Endodermal cell (in vitro differentiated cells): ENCODE measurements at regions not wholly inside any gene's neighbourhood (a gene's known extent, or its start where the extent isn't known, plus 50 kb on each side); places are given as distances from the start of the nearest gene placed in this dataset.

Source experiments
- DNase-seq: peaks from one replicate; pipeline ENCODE4 v3.0.0-alpha.2; 2017
- H3K27ac ChIP-seq: 2 replicates; pipeline ENCODE4 v1.5.1; 2013; ENCODE audit warnings: mild to moderate bottlenecking, low read depth, low read length, moderate library complexity
- H3K27me3 ChIP-seq: 2 replicates; pipeline ENCODE4 v1.6.1; 2013; ENCODE audit warnings: mild to moderate bottlenecking, low read length, moderate library complexity; ENCODE audit not compliant: insufficient read depth, control insufficient read depth, poor library complexity, severe bottlenecking
- H3K36me3 ChIP-seq: 2 replicates; pipeline ENCODE4 v1.7.0; 2013; ENCODE audit warnings: mild to moderate bottlenecking, low read length, moderate library complexity; ENCODE audit not compliant: control insufficient read depth, insufficient read depth
- H3K4me1 ChIP-seq: one replicate; pipeline ENCODE4 v1.7.0; 2013; ENCODE audit warnings: low read length; ENCODE audit not compliant: control insufficient read depth, insufficient read depth
- H3K4me3 ChIP-seq: 2 replicates; pipeline ENCODE4 v1.5.1; 2013; ENCODE audit warnings: mild to moderate bottlenecking, low read length, moderate library complexity
- H3K9ac ChIP-seq: 2 replicates; pipeline ENCODE4 v1.6.1; 2013; ENCODE audit warnings: mild to moderate bottlenecking, low read length, moderate library complexity; ENCODE audit not compliant: poor library complexity, severe bottlenecking; ENCODE audit errors: extremely low read depth
- H3K9me3 ChIP-seq: 2 replicates; pipeline ENCODE4 v1.6.1; 2013; ENCODE audit warnings: mild to moderate bottlenecking, low read length, moderate library complexity; ENCODE audit not compliant: control insufficient read depth
- H3K27ac Mint-ChIP-seq: 2 replicates; pipeline ENCODE4 v1.8.0; 2020; ENCODE audit warnings: mixed read lengths
- H3K27me3 Mint-ChIP-seq: 2 replicates; pipeline ENCODE4 v1.8.0; 2021; ENCODE audit warnings: mild to moderate bottlenecking, mixed read lengths; ENCODE audit not compliant: insufficient read depth
- H3K36me3 Mint-ChIP-seq: 2 replicates; pipeline ENCODE4 v1.8.0; 2020; ENCODE audit warnings: low read depth, mixed read lengths
- H3K4me1 Mint-ChIP-seq: 2 replicates; pipeline ENCODE4 v1.8.0; 2020; ENCODE audit warnings: mixed read lengths
- H3K4me3 Mint-ChIP-seq: 2 replicates; pipeline ENCODE4 v1.8.0; 2020; ENCODE audit warnings: mild to moderate bottlenecking, moderate library complexity, mixed read lengths
- H3K9me3 Mint-ChIP-seq: 2 replicates; pipeline ENCODE4 v1.8.0; 2020; ENCODE audit warnings: mild to moderate bottlenecking, mixed read lengths
- CTCF ChIP-seq: fragments of 200-600 bp; sonication (generic); conservative IDR thresholded peaks from 2 replicates; pipeline ENCODE4 v1.5.0; 2021; ENCODE audit warnings: antibody characterized with exemption, mild to moderate bottlenecking
- WGBS, 2 experiments: methylation state at CpG; one replicate each; pipeline versions ENCODE4 v1.1.5 to v1.1.7; 2013; ENCODE audit warnings: missing lambda C conversion rate in 2 of 2, mixed read lengths in 1 of 2; ENCODE audit not compliant: insufficient coverage in 1 of 2, insufficient read length in 1 of 2; 5-methylcytosine and 5-hydroxymethylcytosine counted together

GRCh38 chr15:29883126-29883525 lies 60.9 kb upstream of the TJP1 start:
- no peaks in the 10 kb centered on the region for H3K9me3 ChIP-seq
- DNase-seq: peak; percentile 80
- H3K4me1 Mint-ChIP-seq: peaks cover 18% of the 10 kb centered on the region
- WGBS, 2 experiments: 44% methylated on average over 3 of the region's 3 CpGs; no CpG with 5 or more reads in 1 of the 2 experiments
- no peak overlapping the region for H3K4me3 ChIP-seq
- no peak overlapping the region for H3K27ac ChIP-seq
- H3K27ac Mint-ChIP-seq: peak overlapping the region; percentile 44
- H3K36me3 Mint-ChIP-seq: no peaks in the 10 kb centered on the region
- no peak for TF ChIP-seq CTCF
- H3K9ac ChIP-seq: no peak overlapping the region
- no peaks in the 10 kb centered on the region for H3K27me3 ChIP-seq
- no peaks in the 10 kb centered on the region for H3K9me3 Mint-ChIP-seq
- H3K4me1 ChIP-seq: no peaks in the 10 kb centered on the region
- no peaks in the 10 kb centered on the region for H3K27me3 Mint-ChIP-seq
- no peaks in the 10 kb centered on the region for H3K36me3 ChIP-seq
- no peak overlapping the region for H3K4me3 Mint-ChIP-seq

GRCh38 chr15:29880886-29881285 lies 58.6 kb upstream of the TJP1 start:
- H3K9me3 ChIP-seq: no peaks in the 10 kb centered on the region
- Mint-ChIP-seq H3K9me3 (no peaks in the 10 kb centered on the region), H3K4me1 (peaks cover 18% of the 10 kb centered on the region), H3K36me3 (no peaks in the 10 kb centered on the region), H3K4me3 (no peak overlapping the region), H3K27ac (no peak overlapping the region), H3K27me3 (no peaks in the 10 kb centered on the region)
- WGBS, 2 experiments: 91 to 100% methylated on average over 2 to 4 of the region's 4 CpGs
- H3K4me1 ChIP-seq: no peaks in the 10 kb centered on the region
- DNase-seq: no peak
- H3K36me3 ChIP-seq: no peaks in the 10 kb centered on the region
- no peak overlapping the region for H3K9ac ChIP-seq
- no peak overlapping the region for H3K4me3 ChIP-seq
- H3K27ac ChIP-seq: no peak overlapping the region
- TF ChIP-seq CTCF: no peak
- no peaks in the 10 kb centered on the region for H3K27me3 ChIP-seq

- no peak for TF ChIP-seq CTCF
- Mint-ChIP-seq H3K27ac (no peak overlapping the region), H3K4me3 (no peak overlapping the region), H3K27me3 (no peaks in the 10 kb centered on the region), H3K36me3 (no peaks in the 10 kb centered on the region), H3K4me1 (peaks cover 18% of the 10 kb centered on the region), H3K9me3 (no peaks in the 10 kb centered on the region)
- Histone ChIP-seq H3K36me3 (no peaks in the 10 kb centered on the region), H3K9me3 (no peaks in the 10 kb centered on the region), H3K4me3 (no peak overlapping the region), H3K27me3 (no peaks in the 10 kb centered on the region), H3K9ac (no peak overlapping the region), H3K27ac (no peak overlapping the region), H3K4me1 (no peaks in the 10 kb centered on the region)
- 63 to 85% methylated on average over 1 to 3 of the region's 3 CpGs for WGBS, 2 experiments
- DNase-seq: no peak
Observed at GRCh38 chr15:29880341-29880740, 58.1 kb upstream of the TJP1 start.
